Skeletal muscle tissue (tissue), 3 donors: ENCODE measurements at regions not wholly inside any gene's neighbourhood (a gene's known extent, or its start where the extent isn't known, plus 50 kb on each side); places are given as distances from the start of the nearest gene placed in this dataset.

Experiments used
- H3K27ac ChIP-seq: one replicate; pipeline ENCODE4 v1.7.0; 2013; ENCODE audit warnings: mild to moderate bottlenecking, low read depth, low read length, inconsistent platforms
- H3K27me3 ChIP-seq, 3 donors: one replicate each; pipeline ENCODE4 v1.7.0; 2013; ENCODE audit warnings: low read length in 3 of 3; ENCODE audit not compliant: control insufficient read depth in 3 of 3, insufficient read depth in 3 of 3
- H3K36me3 ChIP-seq, 3 donors: one replicate each; pipeline ENCODE4 v1.7.0; 2013; ENCODE audit warnings: low read length in 3 of 3; ENCODE audit not compliant: control insufficient read depth in 3 of 3, insufficient read depth in 3 of 3
- H3K4me1 ChIP-seq, 3 donors: one replicate each; pipeline ENCODE4 v1.7.0; 2013; ENCODE audit warnings: low read length in 3 of 3, mild to moderate bottlenecking in 3 of 3; ENCODE audit not compliant: control insufficient read depth in 3 of 3, insufficient read depth in 3 of 3
- H3K4me3 ChIP-seq, 3 donors: one replicate each; pipeline ENCODE4 v1.7.0; 2013; ENCODE audit warnings: low read length in 3 of 3
- H3K9ac ChIP-seq, 3 donors: one replicate each; pipeline ENCODE4 v1.7.0; 2013; ENCODE audit warnings: low read length in 3 of 3, mild to moderate bottlenecking in 3 of 3, moderate library complexity in 2 of 3, low read depth in 1 of 3
- H3K9me3 ChIP-seq, 3 donors: one replicate each; pipeline ENCODE4 v1.7.0; 2013; ENCODE audit warnings: low read length in 3 of 3; ENCODE audit not compliant: control insufficient read depth in 3 of 3
- donor health status: Osteomylitis.

DNA sequence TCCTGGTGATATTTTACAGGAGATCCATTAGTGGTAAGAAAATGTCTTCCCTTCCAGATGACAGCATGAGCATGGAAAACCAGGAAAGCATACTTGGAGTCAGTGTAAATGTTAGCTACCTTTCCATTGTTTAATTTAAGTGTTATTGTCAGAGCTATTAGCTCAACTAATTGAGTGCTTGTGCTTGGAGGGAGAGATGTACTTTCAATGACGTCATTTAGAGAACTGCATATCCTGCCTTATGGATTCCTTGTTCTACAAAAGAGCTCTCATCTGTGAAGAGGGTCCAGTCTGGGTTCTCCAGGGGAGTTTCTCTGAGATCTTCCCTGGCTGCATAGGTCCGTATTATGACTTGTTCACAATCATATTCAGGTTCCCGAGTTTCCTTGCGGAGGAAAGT, 687.2 kb downstream of the TBL1XR1 start:
- Histone ChIP-seq H3K4me1 (no peaks in the 10 kb centered on the region), H3K27ac (no peak overlapping the region), H3K4me3 (no peak overlapping the region), H3K9ac (no peak overlapping the region), H3K36me3 (no peaks in the 10 kb centered on the region), H3K9me3 (peaks cover 6 to 23% (median 6%) of the 10 kb centered on the region in 3 donors), H3K27me3 (no peaks in the 10 kb centered on the region)

DNA sequence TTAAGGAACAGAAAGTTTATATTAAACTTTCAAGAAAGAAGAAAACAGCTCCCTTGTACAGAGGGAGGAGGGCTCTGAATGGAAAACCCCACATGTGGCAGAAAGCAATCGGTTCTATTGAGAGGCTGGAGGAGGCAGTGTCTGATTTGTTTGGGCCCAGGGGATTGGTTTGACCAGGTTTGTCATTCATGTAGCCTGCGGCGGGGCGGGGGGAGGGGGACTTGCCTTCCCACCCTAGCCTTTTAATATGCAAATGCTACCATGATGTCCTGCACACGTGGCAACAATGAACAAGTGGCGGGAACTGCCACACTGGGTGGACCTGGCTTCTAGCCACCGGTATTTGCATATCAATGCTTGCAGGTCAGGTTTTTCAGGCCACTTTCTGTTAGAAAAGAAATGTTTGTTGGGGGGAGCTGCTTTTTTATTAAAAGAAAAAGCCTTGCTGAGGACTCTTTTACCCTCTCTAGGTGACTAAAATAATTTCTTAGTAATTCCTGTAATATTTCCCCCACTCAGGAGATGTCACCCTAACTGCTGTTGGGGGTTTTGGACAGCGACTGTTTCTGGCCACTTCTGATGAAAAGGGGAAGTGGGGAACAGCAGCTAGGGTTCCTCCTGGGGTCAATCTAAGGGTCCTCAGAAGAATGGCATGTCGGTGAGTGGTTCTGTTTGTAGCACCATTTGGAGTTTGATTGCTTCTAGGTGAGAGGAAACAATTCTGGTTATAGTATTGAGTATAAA, 691.2 kb downstream of the TBL1XR1 start:
- no peaks in the 10 kb centered on the region for H3K4me1 ChIP-seq
- no peaks in the 10 kb centered on the region for H3K36me3 ChIP-seq
- peaks cover 0 to 3% (median 0%) of the 10 kb centered on the region in 3 donors for H3K9me3 ChIP-seq
- no peak overlapping the region for H3K9ac ChIP-seq
- H3K4me3 ChIP-seq: no peak overlapping the region
- no peak overlapping the region for H3K27ac ChIP-seq
- H3K27me3 ChIP-seq: no peaks in the 10 kb centered on the region

DNA sequence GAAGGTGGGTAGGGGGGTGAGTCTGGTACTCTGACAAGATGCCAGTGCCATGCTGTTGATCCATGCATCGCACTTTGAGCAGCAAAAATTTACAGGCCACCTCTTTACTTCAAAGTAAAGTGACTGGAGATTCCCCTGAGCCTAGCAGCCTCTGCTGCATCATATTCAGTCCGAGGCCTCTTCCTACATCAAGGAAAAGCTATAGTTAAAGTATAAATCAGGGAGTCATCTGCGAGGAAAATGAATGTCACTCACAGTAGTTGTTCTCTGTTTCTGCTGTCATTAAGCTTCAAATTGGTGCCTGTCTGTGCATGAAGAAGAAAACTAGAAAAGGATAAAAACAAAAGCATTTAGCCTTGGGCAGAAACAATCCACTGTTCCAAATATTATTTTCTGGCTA, 706.2 kb downstream of the TBL1XR1 start:
- no peak overlapping the region for H3K27ac ChIP-seq
- H3K36me3 ChIP-seq: no peaks in the 10 kb centered on the region
- H3K9ac ChIP-seq: no peak overlapping the region
- H3K4me1 ChIP-seq: no peaks in the 10 kb centered on the region
- H3K27me3 ChIP-seq: no peaks in the 10 kb centered on the region
- no peak overlapping the region for H3K4me3 ChIP-seq
- H3K9me3 ChIP-seq: no peaks in the 10 kb centered on the region

DNA sequence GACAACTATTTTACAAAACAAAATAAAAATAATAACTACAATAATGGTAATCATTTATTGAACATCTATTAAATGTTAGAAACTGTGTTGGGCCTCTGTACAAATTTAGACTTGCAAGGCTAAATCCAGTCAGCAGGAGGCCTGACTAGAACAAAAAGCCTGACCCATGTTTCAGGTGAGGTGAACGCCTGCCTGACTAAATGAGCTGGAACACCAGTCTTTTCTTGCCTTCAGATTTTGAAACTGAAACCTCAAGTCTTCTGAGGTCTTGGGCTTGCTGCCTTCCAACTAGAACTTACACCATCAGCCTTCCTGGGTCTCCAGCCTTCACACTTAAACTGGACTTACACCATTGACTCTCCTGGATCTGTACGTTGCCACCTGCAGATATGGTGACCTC, 706.9 kb downstream of the TBL1XR1 start:
- no peak overlapping the region for H3K27ac ChIP-seq
- no peaks in the 10 kb centered on the region for H3K36me3 ChIP-seq
- H3K27me3 ChIP-seq: no peaks in the 10 kb centered on the region
- H3K4me1 ChIP-seq: no peaks in the 10 kb centered on the region
- no peaks in the 10 kb centered on the region for H3K9me3 ChIP-seq
- no peak overlapping the region for H3K4me3 ChIP-seq
- no peak overlapping the region for H3K9ac ChIP-seq

DNA sequence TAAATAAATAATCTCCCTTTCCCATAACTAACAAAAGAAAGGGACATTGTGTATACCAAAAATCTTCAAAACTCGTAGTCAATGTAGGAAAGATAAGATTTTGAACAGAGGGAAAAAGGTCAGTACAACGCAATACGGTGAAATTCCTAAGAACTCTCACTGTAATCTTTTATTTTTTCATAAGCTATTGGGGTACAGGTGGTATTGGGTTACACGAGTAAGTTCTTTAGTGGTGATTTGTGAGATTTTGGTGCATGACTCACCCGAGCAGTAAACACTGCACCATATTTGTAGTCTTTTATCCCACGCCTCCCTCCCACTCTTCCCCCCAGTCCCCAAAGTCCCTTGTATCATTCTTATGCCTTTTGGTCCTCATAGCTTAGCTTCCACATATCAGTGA, 718.0 kb downstream of the TBL1XR1 start:
- no peak overlapping the region for H3K9ac ChIP-seq
- no peaks in the 10 kb centered on the region for H3K27me3 ChIP-seq
- no peaks in the 10 kb centered on the region for H3K9me3 ChIP-seq
- H3K36me3 ChIP-seq: no peaks in the 10 kb centered on the region
- no peak overlapping the region for H3K4me3 ChIP-seq
- no peaks in the 10 kb centered on the region for H3K4me1 ChIP-seq
- no peak overlapping the region for H3K27ac ChIP-seq

DNA sequence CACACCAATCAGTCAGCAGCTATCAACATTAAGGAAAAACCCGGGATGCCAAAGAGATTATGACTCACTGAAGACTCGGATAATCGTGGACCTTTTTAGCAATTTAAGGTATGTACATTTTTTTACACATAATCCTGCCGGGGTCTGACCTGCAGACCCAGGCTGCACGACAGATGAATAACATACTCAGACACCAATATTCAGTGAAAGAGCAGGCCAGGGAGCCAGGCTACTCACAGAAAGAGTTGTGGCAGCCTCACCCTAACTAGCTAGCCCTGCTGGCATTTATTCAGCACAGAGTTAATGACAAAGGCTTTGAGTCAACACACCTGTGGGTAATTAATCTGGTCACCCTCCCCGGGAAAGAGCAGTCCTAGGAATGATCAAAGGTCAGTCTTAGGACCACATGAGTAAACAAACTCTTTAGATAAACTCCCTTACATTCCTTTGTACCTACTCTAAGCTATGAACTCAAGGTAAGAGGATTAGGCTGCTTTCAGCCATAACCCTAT, 727.5 kb downstream of the TBL1XR1 start:
- H3K9me3 ChIP-seq: no peaks in the 10 kb centered on the region
- no peak overlapping the region for H3K27ac ChIP-seq
- no peaks in the 10 kb centered on the region for H3K36me3 ChIP-seq
- no peaks in the 10 kb centered on the region for H3K4me1 ChIP-seq
- H3K27me3 ChIP-seq: no peaks in the 10 kb centered on the region
- H3K9ac ChIP-seq: no peak overlapping the region
- no peak overlapping the region for H3K4me3 ChIP-seq

DNA sequence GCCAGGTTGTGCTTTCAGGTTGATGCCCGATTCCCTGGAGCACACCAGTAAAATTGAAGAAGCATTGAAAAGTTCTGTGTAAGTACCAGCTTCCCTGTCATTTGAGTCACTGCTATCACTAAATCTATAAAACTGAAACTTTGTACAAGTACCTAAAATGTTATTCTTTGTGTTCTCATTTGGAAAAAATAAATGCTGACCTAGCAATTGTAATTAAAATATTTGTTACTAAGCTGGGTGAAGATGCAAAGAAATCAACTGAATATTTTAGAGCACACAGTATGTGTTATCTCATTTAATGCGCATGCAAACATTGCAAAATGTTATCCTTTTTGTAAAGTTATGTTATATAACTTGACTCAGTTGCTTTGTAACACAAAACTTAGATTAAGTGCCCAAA, 733.7 kb downstream of the TBL1XR1 start:
- Histone ChIP-seq H3K27me3 (no peaks in the 10 kb centered on the region), H3K9me3 (no peaks in the 10 kb centered on the region), H3K36me3 (no peaks in the 10 kb centered on the region), H3K27ac (no peak overlapping the region), H3K9ac (no peak overlapping the region), H3K4me3 (no peak overlapping the region), H3K4me1 (no peaks in the 10 kb centered on the region)

DNA sequence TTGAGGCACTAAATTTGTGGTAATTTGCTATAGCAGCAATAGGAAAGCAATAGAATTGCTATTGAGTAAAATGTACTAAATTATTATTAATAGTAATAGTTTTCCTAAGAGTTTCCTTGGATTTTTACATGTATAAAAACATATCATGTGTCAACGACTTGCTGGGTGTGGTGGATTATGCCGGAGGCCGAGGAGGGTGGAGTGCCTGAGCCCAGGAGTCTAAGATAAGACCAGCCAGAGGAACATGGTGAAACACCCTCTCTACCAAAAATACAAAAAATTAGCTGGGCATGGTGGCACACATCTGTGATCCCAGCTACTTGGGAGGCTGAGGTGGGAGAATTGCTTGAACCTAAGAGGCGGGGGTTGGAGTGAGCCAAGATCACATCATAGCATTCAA, 749.9 kb downstream of the TBL1XR1 start:
- no peak overlapping the region for H3K4me3 ChIP-seq
- no peaks in the 10 kb centered on the region for H3K4me1 ChIP-seq
- H3K9me3 ChIP-seq: no peaks in the 10 kb centered on the region
- no peaks in the 10 kb centered on the region for H3K36me3 ChIP-seq
- no peak overlapping the region for H3K9ac ChIP-seq
- H3K27me3 ChIP-seq: no peaks in the 10 kb centered on the region
- no peak overlapping the region for H3K27ac ChIP-seq

DNA sequence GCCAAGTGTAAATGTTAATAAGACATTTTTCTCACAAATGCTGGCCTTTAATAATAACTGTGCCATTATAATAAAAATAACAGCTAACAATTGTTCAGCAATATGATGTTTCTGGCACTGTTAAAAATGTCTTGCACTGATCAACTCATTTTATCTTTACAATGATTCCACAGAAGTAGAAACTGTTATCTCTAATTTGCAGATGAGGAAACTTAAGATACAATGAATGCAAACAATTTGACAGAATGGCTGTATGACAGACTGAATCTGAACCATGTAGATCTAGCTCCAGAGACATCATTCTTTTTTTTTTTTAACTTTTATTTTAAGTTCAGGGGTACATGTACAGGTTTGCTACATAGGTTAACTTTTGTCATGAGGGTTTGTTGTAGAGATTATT, 755.0 kb downstream of the TBL1XR1 start:
- Histone ChIP-seq H3K36me3 (no peaks in the 10 kb centered on the region), H3K4me1 (no peaks in the 10 kb centered on the region), H3K9ac (no peak overlapping the region), H3K4me3 (no peak overlapping the region), H3K27me3 (no peaks in the 10 kb centered on the region), H3K27ac (no peak overlapping the region), H3K9me3 (no peaks in the 10 kb centered on the region)

DNA sequence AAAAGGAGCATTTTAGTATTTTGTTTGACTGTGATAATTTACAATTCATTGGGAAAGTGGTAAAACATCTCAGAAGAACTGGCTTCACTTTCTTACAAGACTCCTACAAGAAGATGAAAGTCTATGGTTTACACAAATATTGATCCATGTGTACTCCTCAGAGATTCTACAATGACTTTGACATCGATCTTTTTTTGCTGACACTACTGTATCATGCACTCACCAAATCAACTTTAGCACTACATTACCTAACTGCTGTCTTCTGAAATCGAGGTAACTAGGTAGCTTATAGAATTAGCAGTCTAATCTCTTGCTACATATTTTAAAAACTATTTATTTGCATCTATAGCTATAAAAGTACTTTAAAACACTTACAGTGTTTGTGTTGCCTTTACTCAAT, 757.6 kb downstream of the TBL1XR1 start:
- Histone ChIP-seq H3K4me3 (no peak overlapping the region), H3K27me3 (no peaks in the 10 kb centered on the region), H3K27ac (no peak overlapping the region), H3K4me1 (no peaks in the 10 kb centered on the region), H3K36me3 (no peaks in the 10 kb centered on the region), H3K9ac (no peak overlapping the region), H3K9me3 (no peaks in the 10 kb centered on the region)
